GM19328 (cell line): ENCODE measurements at regions not wholly inside any gene's neighbourhood (a gene's known extent, or its start where the extent isn't known, plus 50 kb on each side); places are given as distances from the start of the nearest gene placed in this dataset.

Experiments
- ATAC-seq: cut with Tn5 transposase; IDR thresholded peaks from one replicate; pipeline ENCODE4 v1.9.1; 2021; ENCODE audit warnings: mild to moderate bottlenecking, moderate library complexity; ENCODE audit not compliant: unreplicated experiment

DNA sequence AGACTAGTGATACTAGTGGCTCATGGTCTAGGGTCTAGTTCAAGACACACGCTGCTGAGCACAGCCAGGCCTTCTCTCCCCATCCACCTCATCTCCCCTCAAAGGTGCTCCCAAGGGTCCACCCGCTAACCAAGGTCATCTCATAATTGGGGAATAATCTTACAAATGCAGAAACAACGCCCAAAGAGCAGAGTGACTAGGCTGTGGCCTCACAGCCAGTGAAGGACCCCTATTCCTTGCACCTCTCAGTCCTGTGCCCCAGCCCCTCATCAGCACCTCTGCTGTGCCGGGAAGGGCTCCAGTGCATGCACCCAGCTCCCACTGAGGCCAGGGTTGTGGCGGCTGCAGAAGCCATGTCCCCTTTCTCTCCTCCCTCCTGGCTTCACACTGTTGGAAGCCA is 286.9 kb downstream of the UACA start:
- no peak for ATAC-seq

DNA sequence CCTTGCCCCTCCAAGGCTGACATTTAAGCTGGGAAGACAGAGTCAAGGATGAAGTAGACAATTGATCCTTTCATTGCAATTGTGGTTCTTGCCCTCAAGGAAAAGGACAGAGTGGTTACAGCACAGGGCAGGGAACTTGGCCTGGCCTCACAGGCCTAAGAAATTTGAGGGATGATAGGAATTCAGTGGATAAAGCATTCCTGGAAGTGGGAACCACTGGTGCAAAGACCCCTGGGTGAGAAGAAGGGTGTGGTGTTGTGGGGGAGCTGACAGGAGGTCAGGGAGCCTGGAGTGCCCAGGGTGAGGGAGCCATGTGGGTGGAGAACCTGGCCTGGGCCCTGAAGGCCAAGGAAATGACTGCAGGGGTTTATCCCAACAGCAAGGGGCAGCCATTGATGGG is 287.4 kb downstream of the UACA start:
- no peak for ATAC-seq

DNA sequence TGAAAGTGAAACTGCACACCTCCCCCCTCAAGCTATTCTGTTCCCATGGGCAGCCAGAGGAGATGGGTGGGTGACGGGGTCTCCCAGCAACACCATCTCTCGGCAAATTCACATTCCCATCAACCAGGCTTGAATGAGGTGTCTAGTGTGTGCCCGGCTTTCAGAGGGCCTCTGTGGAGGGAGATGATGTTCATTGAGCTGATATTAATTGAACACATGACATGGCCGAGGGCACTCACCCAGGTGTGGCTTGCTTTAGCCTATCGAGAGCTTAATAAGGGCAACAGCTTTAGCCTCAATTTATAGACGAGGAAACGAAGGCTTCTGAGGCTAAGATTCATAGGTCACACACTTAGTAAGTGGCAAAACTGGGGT is 288.0 kb downstream of the UACA start:
- ATAC-seq: no peak

DNA sequence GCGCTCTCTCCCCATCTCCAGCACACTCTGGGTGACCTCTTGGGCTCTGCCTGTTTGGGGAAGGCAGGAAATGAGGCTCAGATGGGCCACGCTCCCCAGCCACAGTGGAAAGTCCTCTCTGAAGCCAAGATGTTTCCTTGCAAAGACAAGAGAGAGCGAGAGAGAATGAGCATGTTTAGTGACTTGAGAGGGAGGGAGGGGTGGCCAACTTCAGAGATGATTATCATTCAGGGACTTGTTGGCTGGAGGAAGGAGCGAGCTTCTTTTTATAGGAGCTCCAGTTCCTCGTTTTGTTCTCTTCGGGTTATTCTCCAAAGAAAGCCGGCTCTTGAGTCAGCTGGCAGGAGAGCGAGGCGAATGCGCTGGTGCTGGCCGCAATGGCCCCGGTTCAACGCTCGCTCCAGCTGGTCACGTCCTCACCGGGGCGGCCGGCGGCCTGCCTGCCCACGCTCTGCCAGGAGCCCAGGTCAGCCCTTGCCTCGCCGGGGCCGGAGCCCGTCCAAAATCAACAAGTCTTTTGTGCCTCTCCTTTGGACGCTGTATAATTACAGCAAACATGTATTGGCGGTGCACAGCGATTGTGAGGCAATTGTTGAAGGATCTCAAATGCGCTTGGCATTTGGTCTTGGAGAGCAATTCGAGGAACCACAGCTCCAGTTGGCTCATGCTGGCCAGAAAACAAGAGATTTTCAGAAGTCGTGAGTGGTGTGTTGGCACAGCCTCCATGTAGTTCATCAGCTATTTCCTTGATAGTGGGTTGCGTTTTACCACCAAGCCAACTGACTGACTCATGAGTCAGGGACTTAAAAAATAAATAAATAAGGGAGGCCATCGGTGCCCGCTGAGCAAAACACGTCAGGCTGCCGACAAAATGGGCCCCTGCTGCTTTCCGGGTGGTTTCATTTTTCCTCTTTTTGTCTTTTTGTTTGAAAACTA is 288.6 kb downstream of the UACA start:
- ATAC-seq: no peak

DNA sequence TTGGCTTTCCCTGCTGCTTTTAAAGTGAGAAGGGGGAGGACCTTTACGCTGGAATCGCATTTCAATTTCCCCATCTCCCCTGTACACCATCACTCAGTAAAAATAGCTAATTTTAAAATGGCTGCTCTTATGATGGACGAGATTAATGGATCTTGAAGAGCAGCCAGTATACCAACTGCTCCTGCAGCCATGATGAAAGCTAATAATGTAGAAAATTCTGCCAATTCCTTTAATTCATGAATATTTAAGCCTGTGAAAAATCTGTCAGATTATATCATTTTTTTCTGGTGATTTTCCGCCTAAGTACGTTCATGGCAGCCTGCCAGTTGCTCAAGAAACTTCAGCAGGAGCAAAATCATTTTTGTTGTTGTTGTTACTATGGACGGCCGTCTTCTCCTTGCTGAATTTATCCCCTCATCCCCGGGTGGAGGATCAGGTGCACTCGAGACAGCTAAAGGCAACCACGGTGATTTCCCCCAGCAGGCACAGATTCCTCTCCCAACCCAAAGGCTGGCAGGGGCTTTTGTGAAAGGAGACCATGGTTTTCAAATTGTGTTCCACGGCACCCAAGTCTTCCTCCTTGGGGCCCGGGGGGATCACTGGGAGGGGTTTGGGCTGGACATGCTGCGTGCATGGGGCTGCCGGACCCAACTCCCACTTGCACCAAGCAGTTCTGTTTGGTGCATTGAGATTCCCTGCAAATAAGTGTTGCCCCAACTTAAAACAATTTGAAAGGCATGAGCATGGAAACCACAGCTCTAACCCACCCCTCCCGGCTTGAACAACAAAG is 289.6 kb downstream of the UACA start:
- ATAC-seq: no peak

DNA sequence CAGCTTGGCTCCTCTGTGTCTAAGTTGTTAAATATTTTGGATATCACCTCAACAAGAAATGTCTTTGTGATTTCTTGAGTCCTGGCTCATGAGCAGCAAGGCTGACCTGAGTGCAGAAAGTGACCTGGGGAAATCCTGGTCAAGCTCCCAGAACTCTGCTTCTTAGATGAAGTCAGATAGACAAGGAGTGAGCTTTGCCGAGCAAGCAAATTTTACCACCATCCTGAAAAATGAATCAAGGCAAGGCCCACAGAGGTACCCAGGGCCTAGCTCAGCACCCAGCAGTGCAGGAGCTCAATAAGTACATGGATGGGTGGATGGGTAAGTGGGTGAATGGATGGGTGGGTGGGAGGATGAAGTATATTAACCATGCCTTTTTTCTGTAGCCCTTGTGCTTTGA is 291.8 kb downstream of the UACA start:
- ATAC-seq: no peak

DNA sequence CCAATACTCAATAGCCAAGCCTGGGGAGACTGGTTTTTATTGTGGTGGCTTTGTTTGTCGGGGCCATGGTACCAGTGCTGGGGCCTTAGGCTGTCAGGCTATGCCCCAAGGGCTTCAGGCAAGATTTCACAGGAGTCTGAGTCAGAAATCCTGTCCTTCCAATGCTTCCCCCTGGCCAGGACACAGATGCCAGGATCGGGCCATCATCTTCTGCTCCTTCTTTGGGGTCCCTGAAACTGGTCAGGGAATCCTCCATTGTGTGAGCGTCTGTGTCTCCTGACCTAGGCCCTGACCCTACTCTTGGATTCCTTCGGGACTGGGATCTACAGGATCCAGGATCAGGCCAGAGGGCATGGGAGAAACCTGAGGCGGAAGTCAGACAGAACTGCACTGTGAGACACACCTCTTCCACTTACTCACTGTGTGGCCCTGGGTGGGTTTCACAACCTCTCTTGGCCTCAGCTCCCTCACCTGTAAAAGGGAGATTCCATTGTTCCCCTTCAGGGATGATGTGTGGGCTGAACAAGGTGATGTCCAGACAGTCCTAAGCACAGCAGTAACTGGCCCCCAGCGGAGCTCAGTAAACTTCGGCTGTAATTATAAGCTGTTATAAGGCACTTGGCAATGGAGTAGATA is 292.7 kb downstream of the UACA start:
- ATAC-seq: no peak

DNA sequence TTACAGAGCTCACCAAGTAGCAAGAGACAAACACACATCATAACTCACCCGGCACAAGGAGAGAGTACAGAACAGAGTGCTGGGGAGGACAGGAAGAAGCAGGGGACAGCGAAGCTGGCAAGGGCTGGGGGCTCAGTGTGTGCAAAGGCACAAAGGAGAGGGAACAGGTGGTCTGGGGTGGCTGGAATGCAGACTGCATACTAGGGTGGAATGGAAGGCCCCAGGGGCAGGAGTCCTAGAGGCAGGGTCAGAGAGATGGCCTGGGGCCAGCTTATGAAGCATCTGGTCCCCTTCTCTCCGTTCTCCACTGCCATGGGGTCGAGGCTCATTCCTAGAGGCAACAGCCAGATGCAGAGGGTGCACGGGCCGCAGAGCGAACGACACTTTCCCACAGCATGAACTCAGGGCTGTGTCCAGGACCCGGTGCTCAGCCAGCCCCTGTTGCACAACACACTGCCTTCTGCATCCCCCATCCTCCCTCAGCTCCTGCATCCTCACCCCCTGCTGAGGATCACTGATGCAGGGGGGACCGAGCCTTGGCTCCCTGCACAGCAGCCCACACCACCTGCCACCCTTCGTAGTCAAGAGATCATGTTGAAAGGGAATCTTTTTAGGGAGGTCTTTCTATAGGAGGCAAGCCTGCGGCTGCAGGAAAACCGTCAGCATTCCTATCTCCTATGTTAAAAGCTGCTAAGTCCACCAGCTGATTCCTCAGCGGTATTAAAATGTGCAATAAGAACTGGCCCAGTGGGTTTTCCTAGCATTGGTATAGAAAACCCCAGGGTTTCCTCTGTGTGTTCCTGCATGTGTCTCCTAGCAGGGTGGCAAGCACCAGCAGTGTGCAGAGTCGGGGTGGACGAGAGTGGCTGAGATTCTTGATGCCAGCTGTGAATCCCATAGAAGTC is 293.5 kb downstream of the UACA start:
- ATAC-seq: no peak

DNA sequence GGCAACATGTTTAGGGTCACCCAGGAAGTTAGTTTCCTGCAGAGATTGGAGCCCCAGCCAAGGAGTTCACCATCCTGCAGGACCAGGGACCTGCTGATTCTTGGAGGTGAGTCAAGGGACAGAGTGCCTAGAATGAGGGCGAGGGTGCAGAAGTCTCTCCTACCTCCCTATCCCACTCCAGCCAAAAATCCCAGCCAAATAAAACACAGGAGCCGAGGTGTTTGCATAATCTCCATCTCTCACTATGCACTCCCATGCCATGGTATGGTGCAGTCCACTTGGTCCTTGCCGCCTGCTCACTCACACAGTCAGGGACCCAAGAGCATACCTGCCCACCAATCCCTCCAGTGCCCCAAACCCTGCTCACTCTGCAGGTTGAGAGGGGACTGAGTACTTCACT is 294.2 kb downstream of the UACA start:
- no peak for ATAC-seq

DNA sequence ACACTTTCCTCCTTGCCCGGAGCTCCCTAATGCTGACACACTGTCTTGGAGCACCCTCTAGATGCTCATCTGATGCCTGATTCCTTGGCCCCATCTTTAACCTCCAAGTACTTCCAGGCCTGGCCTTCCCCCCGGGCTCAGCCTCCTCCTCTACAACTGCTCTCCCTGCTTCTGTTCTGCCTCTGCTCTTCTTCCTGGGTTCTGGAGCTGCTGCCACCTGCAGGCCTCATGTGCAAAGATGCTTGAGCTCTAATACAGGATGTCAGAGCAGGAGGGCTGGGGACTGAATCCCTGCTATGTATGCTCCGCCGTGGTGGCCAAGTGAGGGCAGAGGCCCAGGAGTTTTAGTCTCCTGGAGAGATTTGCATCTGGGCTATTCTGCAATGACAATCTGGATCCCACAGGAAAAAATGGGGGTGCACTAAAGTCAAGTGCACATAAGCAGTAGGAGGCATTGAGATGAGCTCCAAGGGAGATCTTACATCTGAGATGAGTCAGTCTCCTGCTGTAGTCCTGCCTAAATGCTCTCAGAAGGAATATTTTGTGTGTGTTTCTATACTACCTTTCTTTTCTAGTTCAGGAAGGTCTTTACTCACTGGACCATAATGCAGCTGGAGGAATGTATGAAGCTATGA is 296.3 kb downstream of the UACA start:
- no peak for ATAC-seq

DNA sequence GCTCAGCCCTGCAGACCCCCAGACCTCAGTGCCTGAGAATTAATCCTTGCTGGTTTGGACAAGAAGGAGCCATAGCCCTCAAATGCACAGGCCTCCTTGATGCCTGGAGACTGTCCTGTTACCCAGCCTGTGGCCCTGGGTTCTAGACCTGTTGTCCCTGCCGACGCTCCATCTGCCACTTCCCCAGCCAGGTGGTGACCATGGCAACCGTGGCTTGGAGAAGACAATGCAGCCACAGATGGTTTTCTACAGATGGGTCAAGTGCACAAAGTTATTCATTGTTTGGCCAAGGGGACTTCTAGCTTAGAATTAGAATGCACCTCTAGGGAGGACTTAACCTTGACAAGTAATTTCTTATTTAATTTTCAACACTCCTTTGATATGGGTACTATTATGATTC is 297.1 kb downstream of the UACA start:
- no peak for ATAC-seq

DNA sequence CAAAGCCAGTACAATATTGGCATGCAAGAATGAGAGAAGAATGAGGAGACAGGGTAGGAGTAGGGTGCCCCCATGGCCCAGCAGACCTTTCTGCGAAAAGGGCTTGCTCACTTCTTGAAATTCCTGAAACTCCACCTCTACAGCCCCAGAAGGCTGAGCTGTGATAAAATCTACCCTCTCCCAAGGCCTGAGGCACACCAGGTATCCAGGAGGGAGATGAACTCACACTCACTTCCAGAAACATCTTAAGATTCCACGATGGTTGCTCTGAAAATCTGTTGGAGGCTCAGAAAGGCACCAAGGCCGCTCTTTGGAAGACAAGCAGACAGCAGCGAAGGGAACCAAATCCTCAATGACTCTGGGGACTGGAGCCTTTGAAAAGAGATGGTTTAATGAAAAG is 297.5 kb downstream of the UACA start:
- ATAC-seq: no peak

DNA sequence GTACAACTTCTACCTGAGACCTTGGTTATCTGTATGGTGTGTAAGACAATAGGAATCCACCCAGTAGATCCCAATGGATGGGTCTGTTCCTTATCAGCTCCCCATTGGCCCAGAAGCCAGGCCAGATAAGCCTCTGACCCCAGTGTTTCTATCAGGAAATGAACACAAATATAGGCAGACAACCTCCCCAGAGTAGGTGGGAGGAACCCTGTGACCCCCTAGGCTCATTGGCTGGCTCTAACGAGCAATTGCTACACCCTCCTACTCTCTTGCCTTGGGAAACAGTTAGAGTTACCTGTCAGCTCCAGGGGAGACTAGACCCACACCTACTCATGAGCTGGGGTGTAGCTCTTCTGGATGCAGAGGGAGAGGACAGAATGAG is 299.9 kb downstream of the UACA start:
- ATAC-seq: no peak

DNA sequence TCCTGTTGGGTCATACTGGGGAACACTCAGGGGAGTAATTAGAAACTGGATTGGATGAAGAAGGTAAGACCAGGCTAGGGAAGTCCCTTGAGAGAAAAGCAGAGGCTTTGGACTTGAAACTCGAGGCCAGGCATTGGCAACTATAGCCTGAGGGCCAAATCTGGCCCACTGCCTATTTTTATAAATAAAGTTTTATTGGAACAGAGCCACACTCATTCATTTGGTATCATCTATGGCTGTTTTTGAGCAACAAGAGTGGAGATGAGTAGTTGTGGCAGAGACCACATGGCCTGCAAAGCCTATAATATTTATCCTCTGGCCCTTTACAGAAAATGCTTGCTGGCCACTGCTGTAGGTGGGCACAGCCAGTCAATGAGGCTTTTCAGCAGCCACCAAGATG is 301.4 kb downstream of the UACA start:
- no peak for ATAC-seq

DNA sequence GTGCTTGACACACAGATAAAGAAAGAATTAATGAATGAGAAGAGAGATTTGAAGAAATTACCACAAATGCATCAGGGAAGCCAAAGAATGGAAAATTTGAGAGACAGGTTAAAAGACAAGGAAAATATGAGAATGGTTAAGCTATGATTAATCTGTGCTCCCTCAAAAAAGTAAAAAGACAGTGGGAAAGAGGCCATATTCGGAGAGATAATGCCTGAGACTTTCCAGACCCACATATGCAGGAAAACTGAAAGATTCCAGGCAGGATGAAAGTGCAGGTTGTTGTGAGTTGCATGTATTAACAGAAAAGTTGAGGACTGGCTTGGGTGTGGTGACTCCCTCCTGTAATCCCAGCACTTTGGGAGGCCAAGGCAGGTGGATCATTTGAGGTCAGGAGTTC is 302.3 kb downstream of the UACA start:
- ATAC-seq: no peak

DNA sequence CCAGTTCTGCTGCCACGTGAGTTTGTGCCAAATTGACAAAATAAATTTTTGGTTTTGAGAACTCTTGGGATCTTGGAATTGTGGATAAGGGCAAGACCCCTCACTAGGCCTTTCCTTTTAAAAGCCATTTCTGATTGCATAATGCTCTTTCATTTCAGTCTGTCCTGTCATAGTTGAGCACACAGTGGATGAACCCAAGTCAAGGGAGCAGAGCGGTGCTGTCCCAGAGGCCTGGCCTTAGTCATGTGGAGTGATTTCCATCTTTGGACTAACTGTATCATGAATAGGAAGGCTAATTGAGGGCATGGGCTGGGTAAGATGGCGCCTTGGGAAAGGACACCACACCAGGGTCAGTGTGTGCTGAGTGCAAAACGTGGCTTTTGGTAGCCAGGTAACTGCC is 304.0 kb downstream of the UACA start:
- ATAC-seq: no peak

DNA sequence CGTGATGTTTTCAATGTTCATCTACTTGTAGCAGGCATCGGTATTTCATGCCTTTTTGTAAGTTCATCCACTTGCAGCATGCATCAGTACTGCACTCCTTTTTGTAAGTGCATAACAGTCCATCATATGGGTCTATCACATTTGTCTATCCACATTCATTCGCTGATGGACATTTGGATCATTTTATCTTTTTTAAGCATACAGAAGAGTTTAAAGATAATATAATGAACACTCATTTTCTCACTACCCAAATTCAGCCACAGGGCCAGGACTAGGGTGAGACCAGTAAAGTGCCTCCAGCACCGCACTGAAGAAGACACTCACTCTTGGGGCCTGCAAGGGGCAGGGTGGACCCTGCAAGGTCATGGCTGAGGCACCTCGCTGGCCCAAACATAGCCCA is 309.6 kb downstream of the UACA start:
- ATAC-seq: no peak

DNA sequence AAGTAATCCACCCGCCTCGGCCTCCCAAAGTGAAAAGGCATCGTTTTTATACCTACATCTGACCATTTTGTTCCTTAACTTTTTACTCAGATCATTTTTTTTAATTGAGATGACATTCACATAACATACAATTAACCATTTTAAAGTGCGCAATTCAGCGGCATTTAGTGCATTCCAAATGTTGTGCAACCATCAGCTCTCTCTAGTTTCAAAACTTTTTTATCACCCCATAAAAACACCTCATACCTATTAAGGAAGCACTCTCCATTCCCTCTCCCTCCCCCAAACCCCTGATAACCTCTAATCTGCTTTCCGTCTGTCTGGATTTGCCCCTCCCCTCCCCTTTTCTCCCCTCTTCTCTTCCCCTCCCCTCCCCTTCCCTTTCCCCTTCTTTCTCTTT is 310.1 kb downstream of the UACA start:
- ATAC-seq: no peak

DNA sequence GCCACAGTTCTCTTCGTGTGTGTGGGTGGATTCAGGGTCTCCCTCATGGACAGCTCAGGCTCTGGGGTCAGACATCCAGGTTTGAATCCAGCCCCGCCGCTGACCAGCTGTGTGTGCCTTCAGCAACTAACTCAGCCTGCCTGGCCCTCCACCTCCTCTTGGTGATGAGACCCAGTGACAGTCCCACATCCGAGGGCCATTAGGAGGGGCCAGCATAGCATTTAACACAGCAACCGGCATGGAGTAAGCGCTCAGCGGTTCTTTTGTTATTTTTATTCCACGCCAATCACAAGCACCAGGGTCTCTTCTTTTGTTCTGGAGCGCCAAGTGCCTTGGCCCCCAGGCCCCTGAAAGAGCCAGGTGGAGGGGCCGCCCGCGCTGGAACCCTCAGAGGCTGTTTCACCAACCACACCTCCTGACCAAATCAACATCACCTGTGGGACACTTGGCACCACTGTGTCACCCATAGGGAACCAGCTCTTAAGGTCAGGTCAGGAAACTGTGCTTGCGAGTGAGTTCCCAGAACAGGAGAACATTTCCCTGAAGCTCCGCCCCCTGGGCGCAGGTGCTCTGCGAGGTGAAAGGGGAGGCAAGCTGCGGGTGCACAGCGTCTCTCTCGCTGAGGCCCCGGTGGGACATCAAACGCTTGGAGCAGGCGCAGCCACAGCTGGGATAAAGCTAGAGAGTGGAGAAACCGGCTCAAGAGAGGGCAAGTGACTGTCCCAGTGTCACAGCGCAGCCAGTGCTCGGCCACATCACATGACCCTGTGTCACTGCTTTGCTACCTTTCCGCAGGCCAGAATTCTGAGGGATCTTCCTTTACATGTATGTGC is 311.3 kb downstream of the UACA start:
- ATAC-seq: no peak

DNA sequence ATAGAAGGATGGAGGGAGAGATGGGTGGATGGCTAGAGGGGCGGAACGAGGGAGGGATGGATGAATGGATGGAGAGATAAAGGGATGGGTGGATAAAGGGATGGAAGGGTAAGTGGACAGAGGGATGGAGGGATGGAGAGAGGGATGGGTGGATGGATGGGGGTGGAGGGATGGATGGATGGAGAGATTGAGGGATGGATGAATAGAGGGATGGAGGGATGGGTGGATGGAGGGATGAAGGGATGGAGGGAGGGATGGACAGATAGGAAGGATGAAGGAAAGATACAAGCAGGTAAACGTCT is 313.3 kb downstream of the UACA start:
- no peak for ATAC-seq
